ENCODE measurements at regions not wholly inside any gene's neighbourhood (a gene's known extent, or its start where the extent isn't known, plus 50 kb on each side); places are given as distances from the start of the nearest gene placed in this dataset.
"Not testable (repeated sequence)": the region's sequence is repeated elsewhere in the genome, so short reads cannot be mapped to it uniquely, and the experiment has no call there.

DNA sequence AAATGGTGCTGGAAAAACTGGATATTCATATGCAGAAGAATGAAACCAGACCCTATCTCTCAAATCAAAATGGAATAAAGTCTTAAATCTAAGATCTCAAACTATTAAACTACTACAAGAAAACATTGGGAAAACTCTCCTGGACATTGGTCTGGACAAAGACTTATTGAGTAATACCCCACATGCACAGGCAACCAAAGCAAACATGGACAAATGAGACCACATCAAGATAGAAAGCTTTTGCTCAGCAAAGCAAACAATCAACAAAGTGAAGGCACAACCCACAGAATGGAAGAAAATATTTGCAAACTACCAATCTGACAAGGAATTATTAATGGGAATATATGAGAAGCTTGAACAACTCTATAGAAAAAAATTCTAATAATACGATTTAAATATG is 284.4 kb upstream of the FGF16 start:
- no peak for DNase-seq

DNA sequence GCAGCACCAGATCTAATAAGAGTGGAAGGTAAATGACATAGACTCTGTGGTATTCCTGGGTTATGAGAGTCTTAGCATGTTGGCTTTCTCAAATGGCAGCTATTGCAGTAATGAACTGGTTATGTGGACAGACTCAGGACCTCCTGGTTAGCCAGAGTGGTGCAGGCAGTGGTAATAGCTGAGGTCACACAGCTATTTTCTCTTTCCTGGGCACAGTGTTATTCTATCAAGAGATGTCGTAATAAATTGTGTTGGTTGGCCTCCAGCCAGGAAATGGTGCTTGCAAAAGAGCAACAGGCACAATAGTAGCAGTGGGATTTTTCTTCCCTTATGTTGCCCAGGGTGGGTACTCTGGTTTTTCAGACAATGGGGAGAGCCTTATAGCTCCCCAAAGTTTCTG is 279.2 kb upstream of the FGF16 start:
- no peak for DNase-seq

DNA sequence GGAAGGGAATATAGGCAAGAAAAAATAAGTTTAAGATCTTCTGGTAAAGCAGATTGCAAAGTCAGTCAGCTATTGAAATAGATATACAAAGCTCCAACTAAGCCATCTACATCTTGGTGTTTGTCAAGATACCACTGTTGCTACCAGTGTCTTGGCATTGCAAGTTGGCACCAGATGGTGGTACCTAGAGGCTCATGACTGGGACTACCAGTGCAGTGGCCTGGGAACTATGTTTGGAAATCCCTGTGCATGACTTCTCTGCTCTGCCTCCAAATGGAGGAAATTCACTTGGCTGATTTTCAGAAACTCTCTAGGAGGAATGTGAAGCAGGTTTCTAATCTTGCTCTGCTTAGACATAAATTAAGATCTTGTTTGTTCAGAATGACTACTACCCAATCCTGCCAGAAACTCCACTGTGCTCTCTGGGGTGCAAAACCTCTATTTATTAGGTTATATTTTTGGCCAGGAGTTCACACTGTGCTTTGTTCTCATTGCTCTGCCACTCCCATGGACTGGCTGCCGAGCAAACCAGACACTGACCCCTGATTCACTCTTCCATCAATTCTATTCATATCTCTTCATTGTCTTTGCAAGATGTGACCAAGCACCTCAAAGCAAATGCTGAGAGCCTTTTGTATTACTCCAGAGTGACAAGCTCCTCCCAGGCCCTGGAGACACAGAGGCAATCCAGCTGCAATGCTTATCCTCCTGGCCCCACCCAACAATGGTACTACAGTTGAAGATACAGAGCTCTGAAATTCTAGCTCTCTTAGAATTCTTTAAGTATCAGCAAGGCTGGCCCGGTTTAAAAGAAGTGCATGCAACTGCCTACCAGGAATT is 272.3 kb upstream of the FGF16 start:
- DNase-seq: no peak

DNA sequence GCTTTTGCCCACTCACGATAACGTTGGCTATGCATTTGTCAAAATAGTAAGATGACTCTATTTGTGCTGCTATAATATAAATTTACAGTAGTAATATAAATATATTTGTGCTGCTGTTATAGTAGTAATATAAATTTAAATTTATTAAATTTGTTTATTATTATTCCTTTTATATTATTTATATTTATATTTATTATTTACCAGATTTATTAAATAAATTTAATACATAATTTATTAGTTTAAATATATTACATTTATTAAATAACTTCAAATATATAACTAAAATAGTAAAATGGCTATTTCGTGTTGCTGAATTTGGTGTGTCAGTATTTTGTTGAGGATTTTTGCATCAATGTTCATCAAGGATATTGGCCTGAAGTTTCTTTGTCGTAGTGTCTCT is 246.5 kb upstream of the FGF16 start:
- DNase-seq: no peak

DNA sequence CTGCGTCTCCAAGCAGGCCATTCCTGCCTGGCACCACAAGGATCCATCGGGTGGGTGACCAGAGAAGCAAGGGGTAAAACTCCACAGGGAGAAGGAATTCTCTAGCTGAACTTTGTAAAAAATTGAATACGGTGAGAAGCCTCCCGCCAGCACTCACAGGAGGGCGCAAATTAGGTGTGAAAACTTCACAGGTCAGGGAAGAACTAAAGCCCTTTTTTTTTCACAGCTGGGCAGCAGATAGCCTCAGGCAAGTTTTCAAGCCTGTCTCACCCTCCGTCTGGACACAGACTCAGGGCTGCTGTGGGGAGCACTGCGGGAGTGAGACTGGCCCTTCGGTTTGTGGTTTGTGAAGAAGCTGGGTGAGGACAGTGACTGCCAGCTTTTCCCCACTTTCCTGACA is 224.1 kb upstream of the FGF16 start:
- no peak for DNase-seq

DNA sequence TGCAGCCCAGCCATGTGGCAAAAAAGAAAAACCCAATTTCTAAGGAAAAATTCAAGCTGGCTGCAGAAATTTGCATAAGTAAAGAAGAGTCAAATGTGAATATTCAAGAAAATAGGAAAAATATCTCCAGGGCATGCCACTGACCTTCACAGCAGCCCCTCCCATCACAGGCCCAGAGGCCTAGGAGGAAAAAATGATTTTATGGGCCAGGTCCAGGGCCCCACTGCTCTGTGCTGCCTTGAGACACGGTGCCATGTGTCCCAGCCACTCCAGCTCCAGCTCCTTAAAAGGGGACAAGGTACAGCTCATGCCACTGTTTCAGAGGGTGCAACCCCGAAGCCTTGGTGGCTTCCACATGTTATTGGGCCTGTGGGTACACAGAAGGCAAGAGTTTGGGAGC is 182.7 kb upstream of the FGF16 start:
- no peak for DNase-seq

DNA sequence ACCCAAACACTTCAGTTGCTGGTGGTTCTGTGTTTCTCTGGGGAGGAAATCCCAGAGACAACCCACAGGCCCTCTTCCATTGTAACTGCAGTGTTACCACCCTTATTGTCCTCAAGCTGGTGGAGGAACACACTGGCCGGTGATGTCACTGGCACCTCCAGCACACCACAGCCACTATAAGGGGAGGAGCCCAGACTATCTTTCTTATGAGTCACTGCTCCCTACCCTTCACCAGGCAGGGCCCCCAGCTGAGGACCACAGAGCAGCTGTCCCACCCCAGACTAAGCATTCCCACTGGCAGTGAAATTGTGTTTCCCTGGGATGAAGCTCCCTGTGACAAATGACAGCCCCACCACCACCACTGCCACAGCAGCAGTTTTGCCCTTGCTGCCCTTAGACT is 171.8 kb upstream of the FGF16 start:
- no peak for DNase-seq

DNA sequence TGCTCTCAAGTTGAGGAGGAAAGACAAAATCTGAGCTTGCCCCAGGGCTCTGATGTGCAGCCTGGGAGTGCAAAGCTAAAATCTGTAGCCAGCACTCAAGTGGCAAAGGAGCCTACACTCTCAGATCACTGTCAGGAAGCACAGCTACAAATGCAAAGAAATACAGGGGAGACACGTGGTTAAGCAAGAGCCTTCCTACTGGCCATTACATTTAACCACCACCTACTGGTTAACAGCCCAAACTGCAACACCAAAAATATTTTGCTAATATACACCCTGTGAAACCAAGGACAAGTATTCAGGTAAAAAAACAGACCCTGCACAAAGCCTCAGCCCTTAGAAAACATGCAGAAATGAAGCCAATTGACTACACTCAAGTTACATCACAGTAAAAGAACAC is 170.4 kb upstream of the FGF16 start:
- DNase-seq: no peak

DNA sequence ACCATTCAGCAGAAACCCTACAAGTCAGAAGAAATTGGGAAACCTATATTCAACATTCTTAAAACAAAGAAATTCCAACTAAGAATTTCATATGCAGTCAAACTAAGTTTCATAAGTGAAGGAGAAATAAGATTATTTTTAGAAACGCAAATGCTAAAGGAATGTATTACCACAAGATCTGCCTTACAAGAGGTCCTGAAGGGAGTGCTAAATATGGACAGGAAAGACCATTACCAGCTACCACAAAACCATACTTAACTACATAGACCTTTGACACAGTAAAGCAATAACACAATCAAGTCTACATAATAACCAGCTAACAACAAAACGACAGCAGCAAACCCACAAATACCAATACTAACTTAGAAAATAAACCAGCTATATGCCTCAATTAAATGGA is 169.3 kb upstream of the FGF16 start:
- no peak for DNase-seq

DNA sequence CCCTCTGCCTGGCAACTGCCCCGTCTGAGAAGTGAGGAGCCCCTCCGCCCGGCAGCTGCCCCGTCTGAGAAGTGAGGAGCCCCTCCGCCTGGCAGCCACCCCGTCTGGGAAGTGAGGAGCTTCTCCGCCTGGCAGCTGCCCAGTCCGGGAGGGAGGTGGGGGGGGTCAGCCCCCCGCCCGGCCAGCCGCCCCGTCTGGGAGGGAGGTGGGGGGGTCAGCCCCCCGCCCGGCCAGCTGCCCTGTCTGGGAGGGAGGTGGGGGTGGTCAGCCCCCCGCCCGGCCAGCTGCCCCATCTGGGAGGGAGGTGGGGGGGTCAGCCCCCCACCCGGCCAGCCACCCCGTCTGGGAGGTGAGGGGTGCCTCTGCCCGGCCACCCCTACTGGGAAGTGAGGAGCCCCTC is 167.8 kb upstream of the FGF16 start:
- DNase-seq: not testable (repeated sequence)

DNA sequence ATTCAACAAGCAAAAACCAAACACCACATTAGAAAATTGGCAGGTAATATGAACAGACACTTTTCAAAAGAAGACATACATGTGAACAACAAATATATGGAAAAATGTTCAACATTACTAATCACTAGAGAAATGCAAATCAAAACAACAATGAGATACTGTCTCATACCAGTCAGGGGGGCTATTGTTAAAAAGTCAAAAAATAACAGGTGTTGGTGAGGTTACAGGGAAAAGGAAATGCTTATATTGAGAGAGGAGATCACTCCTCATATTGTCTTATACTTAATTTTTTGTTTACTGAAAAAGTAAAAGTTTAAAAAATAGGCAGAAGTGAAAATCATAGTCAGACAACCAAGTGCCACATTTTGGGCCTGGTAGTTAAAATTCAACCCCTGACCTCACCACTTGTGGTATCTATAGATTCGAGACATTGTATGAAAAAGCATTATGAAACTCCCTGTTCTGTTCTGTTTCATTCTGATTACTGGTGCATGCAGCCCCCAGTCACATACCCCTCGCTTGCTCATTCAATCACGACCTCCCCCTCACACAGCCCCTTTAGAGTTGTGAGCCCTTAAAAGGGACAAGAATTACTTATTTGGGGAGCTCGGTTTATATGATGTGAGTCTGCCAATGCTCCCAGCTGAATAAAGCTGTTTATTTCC is 153.7 kb upstream of the FGF16 start:
- no peak for DNase-seq

DNA sequence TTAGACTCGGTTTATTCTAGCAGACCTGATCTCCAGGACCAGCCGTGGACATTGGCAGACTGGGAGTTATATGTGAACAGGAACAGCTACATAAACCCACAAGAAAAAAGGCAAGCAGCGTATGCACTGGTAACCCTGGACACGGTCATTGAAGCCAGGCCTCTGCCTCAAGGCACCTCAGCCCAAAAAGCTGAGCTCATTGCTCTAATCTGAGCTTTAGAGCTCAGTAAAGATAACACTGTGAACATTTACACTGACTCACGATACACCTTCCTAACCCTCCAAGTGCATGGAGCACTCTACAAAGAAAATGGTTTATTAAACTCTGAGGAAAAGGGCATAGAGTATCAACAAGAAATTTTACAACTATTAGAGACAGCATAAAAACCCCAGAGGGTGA is 148.9 kb upstream of the FGF16 start:
- DNase-seq: no peak

DNA sequence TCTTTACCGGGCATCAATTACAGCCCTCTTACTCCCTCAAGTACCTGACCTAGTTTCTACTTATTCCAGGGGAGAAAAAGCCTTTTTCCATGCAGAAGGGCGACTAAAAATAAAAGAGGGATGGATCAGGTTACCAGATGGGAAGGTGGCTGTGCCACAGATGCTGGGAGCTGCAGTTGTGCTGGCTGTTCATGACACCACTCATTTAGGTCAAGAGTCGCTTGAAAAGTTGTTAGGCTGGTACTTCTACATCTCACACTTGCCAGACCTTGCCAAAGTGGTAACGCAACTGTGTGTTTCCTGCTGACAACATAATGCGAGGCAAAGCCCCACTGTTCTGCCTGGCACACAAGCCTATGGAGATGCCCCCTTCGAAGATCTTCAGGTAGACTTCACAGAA is 148.4 kb upstream of the FGF16 start:
- DNase-seq: no peak

DNA sequence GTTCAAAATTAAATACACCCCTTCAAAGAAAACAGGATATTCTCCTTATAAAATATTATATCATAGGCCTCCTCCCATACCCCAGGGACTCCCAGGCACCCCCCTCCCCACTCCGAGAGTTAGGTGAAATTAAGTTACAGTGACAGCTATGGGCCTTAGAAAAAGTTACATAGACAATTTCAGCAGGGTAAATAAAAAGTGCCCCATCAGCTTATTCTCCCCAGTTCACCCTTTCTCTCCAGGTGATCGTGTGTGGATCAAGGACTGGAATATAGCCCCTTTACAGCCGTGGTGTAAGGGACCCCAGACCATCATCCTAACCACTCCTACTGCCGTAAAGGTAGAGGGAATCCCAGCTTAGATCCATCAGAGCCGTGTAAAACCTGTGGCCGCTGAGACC is 147.6 kb upstream of the FGF16 start:
- no peak for DNase-seq

DNA sequence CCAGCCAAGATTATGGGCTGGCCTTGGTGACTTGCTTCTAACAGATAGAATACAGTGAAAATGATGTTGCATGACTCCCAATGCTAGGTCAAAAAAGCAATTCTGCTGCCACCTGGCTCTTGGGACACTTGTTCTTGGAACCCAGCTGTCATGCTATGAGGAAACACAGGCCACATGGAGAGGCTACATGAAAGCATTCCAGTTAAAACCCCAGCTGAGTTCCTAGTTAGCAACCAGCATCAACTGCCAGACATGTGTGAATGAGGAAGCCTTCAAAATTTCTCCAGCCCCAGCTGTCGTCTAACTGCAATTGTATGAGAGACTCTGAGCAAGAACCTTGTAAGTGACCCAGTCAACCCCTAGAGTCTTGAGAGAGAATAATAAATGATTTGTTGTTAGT is 105.2 kb upstream of the FGF16 start:
- no peak for DNase-seq

DNA sequence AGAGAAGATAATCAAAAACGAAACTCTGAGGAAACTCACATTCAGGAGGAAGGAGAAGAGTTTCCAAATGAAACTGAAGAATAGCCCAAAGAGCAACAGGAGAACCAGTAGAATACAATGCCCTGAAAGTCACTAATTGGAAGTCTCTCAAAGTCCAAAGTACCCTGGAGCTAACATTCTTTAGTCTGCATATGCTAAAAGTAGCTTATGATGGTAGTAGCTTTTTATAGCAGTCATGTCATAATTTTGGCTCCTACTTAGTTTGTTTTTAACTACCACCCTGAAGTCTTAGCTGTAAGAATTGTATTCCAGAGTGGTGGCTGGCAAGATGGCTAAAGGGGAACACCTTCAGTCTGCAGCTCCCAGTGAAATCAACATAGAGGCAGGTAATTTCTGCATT is 100.3 kb upstream of the FGF16 start:
- DNase-seq: no peak

DNA sequence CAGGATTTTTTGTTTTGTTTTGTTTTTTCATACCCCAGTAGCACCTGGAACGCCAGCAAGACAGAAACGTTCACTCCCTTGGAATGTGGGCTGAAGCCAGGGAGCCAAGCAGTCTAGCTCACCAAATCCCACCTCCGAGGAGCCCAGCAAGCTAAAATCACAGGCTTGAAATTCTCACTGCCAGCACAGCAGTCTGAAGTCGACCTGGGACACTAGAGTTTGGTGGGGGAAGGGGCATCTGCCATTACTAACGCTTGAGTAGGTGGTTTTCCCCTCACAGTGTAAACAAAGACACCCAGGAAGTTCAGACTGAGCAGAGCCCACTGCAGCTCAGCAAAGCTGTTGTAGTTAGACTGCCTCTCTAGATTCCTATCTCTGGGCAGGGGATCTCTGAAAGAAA is 99.6 kb upstream of the FGF16 start:
- no peak for DNase-seq

DNA sequence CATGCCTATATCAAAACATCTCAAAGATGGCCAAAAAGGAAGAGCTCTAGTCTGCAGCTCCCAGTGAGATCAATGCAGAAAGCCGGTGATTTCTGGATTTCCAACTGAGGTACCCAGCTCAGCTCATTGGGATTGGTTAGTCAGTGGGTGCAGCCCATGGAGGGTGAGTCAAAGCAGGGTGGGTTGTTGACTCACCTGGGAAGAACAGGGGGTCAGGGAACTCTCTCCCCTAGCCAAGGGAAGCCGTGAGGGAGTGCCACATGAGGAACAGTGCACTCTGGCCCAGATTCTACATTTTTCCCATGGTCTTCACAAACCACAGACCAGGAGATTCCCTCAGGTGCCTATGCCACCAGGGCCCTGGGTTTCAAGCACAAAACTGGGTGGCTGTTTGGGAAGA is 57.3 kb upstream of the FGF16 start:
- DNase-seq: no peak

DNA sequence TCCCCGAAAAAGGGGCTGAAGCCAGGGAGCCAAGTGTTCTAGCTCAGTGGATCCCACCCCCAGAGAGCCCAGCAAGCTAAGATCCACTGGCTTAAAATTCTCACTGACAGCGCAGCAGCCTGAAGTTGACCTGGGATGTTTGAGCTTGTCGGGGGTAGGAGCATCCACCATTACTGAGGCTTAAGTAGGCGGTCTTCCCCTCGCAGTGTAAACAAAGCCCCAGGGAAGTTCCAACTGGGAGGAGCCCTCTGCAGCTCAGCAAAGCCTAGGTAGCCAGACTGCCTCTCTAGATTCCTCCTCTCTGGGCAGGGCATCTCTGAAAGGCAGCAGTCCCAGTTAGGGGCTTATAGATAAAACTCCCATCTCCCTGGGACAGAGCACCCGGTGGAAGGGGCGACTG is 56.8 kb upstream of the FGF16 start:
- DNase-seq: not testable (repeated sequence)

DNA sequence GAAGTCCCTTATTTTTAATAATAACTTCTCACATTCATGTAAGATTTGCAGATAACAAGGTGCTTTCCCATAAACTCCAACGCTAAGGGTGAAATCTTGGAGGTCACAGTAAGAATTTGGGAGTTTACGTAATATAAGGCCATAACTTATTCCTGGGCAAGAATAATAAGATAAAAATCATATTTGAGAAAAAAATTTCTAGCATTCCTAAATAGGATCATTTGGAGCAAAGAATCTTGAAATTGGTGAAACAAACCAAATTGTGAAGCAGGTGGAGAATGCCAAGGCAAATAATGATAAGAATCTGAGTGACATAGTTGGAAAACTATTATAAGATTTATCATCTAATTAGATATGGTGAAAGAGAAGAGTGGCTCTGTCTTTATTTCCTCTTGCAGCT is 50.4 kb upstream of the FGF16 start:
- DNase-seq: no peak
